ENCODE measurements at regions not wholly inside any gene's neighbourhood (a gene's known extent, or its start where the extent isn't known, plus 50 kb on each side); places are given as distances from the start of the nearest gene placed in this dataset.

- no peak for DNase-seq
Observed at GRCh38 chr13:95352486-95352885, 51.2 kb upstream of the ABCC4 start.

GRCh38 chr13:95354156-95354555 lies 52.9 kb upstream of the ABCC4 start:
- DNase-seq, result no peak

- no peak for DNase-seq
Observed at GRCh38 chr13:95354680-95355487, 53.6 kb upstream of the ABCC4 start.

GRCh38 chr13:95355494-95355893 lies 54.2 kb upstream of the ABCC4 start:
- DNase-seq, result no peak

GRCh38 chr13:95356916-95357315 lies 55.7 kb upstream of the ABCC4 start:
- no peak for DNase-seq

GRCh38 chr13:95357875-95358274 lies 56.6 kb upstream of the ABCC4 start:
- DNase-seq, result no peak

GRCh38 chr13:95360052-95360451 lies 58.8 kb upstream of the ABCC4 start:
- DNase-seq, result no peak

GRCh38 chr13:95360464-95361097 lies 59.3 kb upstream of the ABCC4 start:
- no peak for DNase-seq

GRCh38 chr13:95361686-95362085 lies 60.4 kb upstream of the ABCC4 start:
- DNase-seq, result no peak

GRCh38 chr13:95362666-95363065 lies 61.4 kb upstream of the ABCC4 start:
- DNase-seq, result no peak

- no peak for DNase-seq
Observed at GRCh38 chr13:95367309-95367843, 66.1 kb upstream of the ABCC4 start.

GRCh38 chr13:95368998-95369397 lies 67.7 kb upstream of the ABCC4 start:
- no peak for DNase-seq

GRCh38 chr13:95375706-95376105 lies 74.5 kb upstream of the ABCC4 start:
- no peak for DNase-seq

GRCh38 chr13:95378603-95379002 lies 77.4 kb upstream of the ABCC4 start:
- DNase-seq, result no peak

- DNase-seq, result peak; percentile 73
Observed at GRCh38 chr13:95380468-95381211, 79.4 kb upstream of the ABCC4 start.

GRCh38 chr13:95381212-95381527 lies 79.9 kb upstream of the ABCC4 start:
- DNase-seq, result no peak

- no peak for DNase-seq
Observed at GRCh38 chr13:95382411-95382810, 81.2 kb upstream of the ABCC4 start.

GRCh38 chr13:95382916-95383315 lies 81.7 kb upstream of the ABCC4 start:
- DNase-seq, result no peak

- no peak for DNase-seq
Observed at GRCh38 chr13:95385373-95385772, 84.1 kb upstream of the ABCC4 start.

- DNase-seq, result no peak
Observed at GRCh38 chr13:95385798-95386197, 84.5 kb upstream of the ABCC4 start.

- DNase-seq, result no peak
Observed at GRCh38 chr13:95386370-95386769, 85.1 kb upstream of the ABCC4 start.

- DNase-seq, result no peak
Observed at GRCh38 chr13:95387733-95388207, 86.5 kb upstream of the ABCC4 start.

- no peak for DNase-seq
Observed at GRCh38 chr13:95388420-95389079, 87.3 kb upstream of the ABCC4 start.

Measured in stimulated activated CD4-positive, alpha-beta T cell treated with anti-CD3 and anti-CD28 coated beads, Interleukin-1b, Interleukin-23, amount 100 ng/mL, for 48 hours (primary cell).